Endothelial cell of umbilical vein (primary cell): ENCODE measurements at regions not wholly inside any gene's neighbourhood (a gene's known extent, or its start where the extent isn't known, plus 50 kb on each side); places are given as distances from the start of the nearest gene placed in this dataset.
A peak's percentile ranks its signal among the peaks of the same experiment; 100 is the strongest.

Experiments
- BruUV-seq: library from RNA; stranded (reverse); fragments of 400-500 nt; replicated peaks from 2 replicates; lab custom pipeline; 2021; lab: Mats Ljungman, UMichigan
- CTCF ChIA-PET: fragments of 300-600, 350-600 bp; sonication (Branson Sonifier 250); formaldehyde crosslinking; loops from one replicate; lab custom pipeline; 2021; ENCODE audit warnings: antibody characterized with exemption, inconsistent platforms; lab: Charles Lee
- POLR2A ChIA-PET: fragments of 300-600, 350-600 bp; sonication (Branson Sonifier 250); formaldehyde crosslinking; loops from one replicate; lab custom pipeline; 2021; ENCODE audit warnings: antibody characterized with exemption, inconsistent platforms; lab: Charles Lee
- DNase-seq: peaks from one replicate; pipeline ENCODE4 v3.0.0-alpha.2; 2011; ENCODE audit warnings: low read depth, low spot score
- FAIRE-seq: peaks from 2 replicates; lab custom pipeline; 2011; peaks lifted over from hg19 to GRCh38; lab: Jason Lieb, UNC
- H2AFZ ChIP-seq: 2 replicates; pipeline ENCODE4 v1.6.0; 2012; ENCODE audit warnings: low read depth, low read length, control low read depth, inconsistent platforms
- H3K27ac ChIP-seq: 2 replicates; pipeline ENCODE4 v1.5.1; 2011; ENCODE audit warnings: low read depth, mild to moderate bottlenecking, control low read depth, low read length, moderate library complexity; ENCODE audit not compliant: insufficient read depth
- H3K27me3 ChIP-seq, 2 experiments: 2 replicates each; pipeline versions ENCODE4 v1.6.0 to v1.6.1; 2011; ENCODE audit warnings: low read length in 2 of 2, mixed read lengths in 1 of 2; ENCODE audit not compliant: control insufficient read depth in 2 of 2, insufficient read depth in 2 of 2
- H3K36me3 ChIP-seq, 2 experiments: 2 replicates in 1 of 2; 3 replicates in 1 of 2; pipeline ENCODE4 v1.5.1; 2011; ENCODE audit warnings: low read length in 2 of 2, mild to moderate bottlenecking in 1 of 2, moderate library complexity in 1 of 2; ENCODE audit not compliant: control insufficient read depth in 2 of 2, insufficient read depth in 2 of 2; ENCODE audit errors: extremely low read depth in 1 of 2
- H3K4me1 ChIP-seq: 3 replicates; pipeline ENCODE4 v1.5.1; 2011; ENCODE audit warnings: mild to moderate bottlenecking, low read length; ENCODE audit not compliant: control insufficient read depth, insufficient read depth; ENCODE audit errors: extremely low read depth
- H3K4me2 ChIP-seq: 2 replicates; pipeline ENCODE4 v1.6.1; 2011; ENCODE audit warnings: low read length, control low read depth, mixed read lengths; ENCODE audit not compliant: insufficient read depth
- H3K4me3 ChIP-seq, 3 experiments: fragments of 200-600 bp in 1 of 3; sonication (generic), shearing (Covaris generic) in 1 of 3; replicated peaks in 1 of 3; 2 replicates each; pipeline ENCODE4 v1.5.1; 2011 to 2016; ENCODE audit warnings: control low read depth in 3 of 3, low read length in 3 of 3, mild to moderate bottlenecking in 2 of 3, inconsistent platforms in 1 of 3, low read depth in 1 of 3, moderate library complexity in 1 of 3; ENCODE audit not compliant: insufficient read depth in 1 of 3
- H3K79me2 ChIP-seq: 2 replicates; pipeline ENCODE4 v1.6.0; 2012; ENCODE audit warnings: low read length, inconsistent platforms; ENCODE audit not compliant: control insufficient read depth, insufficient read depth
- H3K9ac ChIP-seq: replicated peaks from 2 replicates; pipeline ENCODE3; 2011; ENCODE audit warnings: low read length, control low read depth; ENCODE audit not compliant: insufficient read depth; ENCODE audit errors: extremely low read depth
- H3K9me1 ChIP-seq: replicated peaks from 3 replicates; pipeline ENCODE4 v1.6.0; 2011; ENCODE audit warnings: mild to moderate bottlenecking, low read length; ENCODE audit not compliant: control insufficient read depth, insufficient read depth; ENCODE audit errors: extremely low read depth
- H3K9me3 ChIP-seq: replicated peaks from 2 replicates; pipeline ENCODE4 v1.5.1; 2012; ENCODE audit warnings: low read length, inconsistent platforms; ENCODE audit not compliant: control insufficient read depth, insufficient read depth
- H4K20me1 ChIP-seq: replicated peaks from 2 replicates; pipeline ENCODE3; 2011; ENCODE audit warnings: mild to moderate bottlenecking, low read length; ENCODE audit not compliant: control insufficient read depth, insufficient read depth; ENCODE audit errors: extremely low read depth
- EZH2 ChIP-seq: IDR thresholded peaks from 2 replicates; pipeline ENCODE4 v1.6.1; 2012; ENCODE audit warnings: borderline replicate concordance, low read depth, mild to moderate bottlenecking, moderate library complexity, low read length, inconsistent platforms; ENCODE audit not compliant: severe bottlenecking
- FOS ChIP-seq: IDR thresholded peaks from 2 replicates; pipeline ENCODE4 v1.6.1; 2011; ENCODE audit warnings: mild to moderate bottlenecking, low read length, moderate library complexity, borderline replicate concordance; ENCODE audit not compliant: insufficient read depth
- GATA2 ChIP-seq: IDR thresholded peaks from 2 replicates; pipeline ENCODE4 v1.7.0; 2011; ENCODE audit warnings: low read depth, mild to moderate bottlenecking, moderate library complexity, mixed read lengths, low read length; ENCODE audit not compliant: insufficient read length, insufficient read depth
- JUN ChIP-seq: IDR thresholded peaks from 2 replicates; pipeline ENCODE4 v1.6.1; 2011; ENCODE audit warnings: borderline replicate concordance, low read depth; ENCODE audit not compliant: insufficient read length, insufficient read depth
- MYC ChIP-seq: IDR thresholded peaks from one replicate; pipeline ENCODE4 v1.6.1; 2011; ENCODE audit warnings: mild to moderate bottlenecking, low read depth, low read length
- POLR2A ChIP-seq: IDR thresholded peaks from 2 replicates; pipeline ENCODE4 v1.6.1; 2012; ENCODE audit warnings: low read depth, mild to moderate bottlenecking, control low read depth, low read length
- POLR2AphosphoS5 ChIP-seq: IDR thresholded peaks from 2 replicates; pipeline ENCODE4 v1.6.1; 2012; ENCODE audit warnings: low read depth, mild to moderate bottlenecking, control low read depth, low read length, moderate library complexity; ENCODE audit not compliant: insufficient read depth
- dilution Hi-C: fragments of 300-500 bp; cut with MboI; formaldehyde crosslinking; loops from one replicate; pipeline ENCODE4 v1.15.0; 2019; ENCODE audit warnings: low sequenced_read_pairs; ENCODE audit not compliant: extremely low pct_ligation_motif_present
- intact Hi-C: fragments of 100-400 bp; cut with micrococcal nuclease; formaldehyde crosslinking; loops from one replicate; pipeline ENCODE4 v1.10.0; 2022
- TF ChIP-seq, protein P1 (sequence below): IDR thresholded peaks from 2 replicates; pipeline ENCODE4 v1.6.1; 2011; ENCODE audit not compliant: insufficient read depth, insufficient read length
- TF ChIP-seq, protein P2 (sequence below), 2 donors: IDR thresholded peaks; 1 replicate in 1 of 2; 2 replicates in 1 of 2; pipeline ENCODE4 v1.5.1; 2011; ENCODE audit warnings: low read length in 2 of 2, mild to moderate bottlenecking in 2 of 2, moderate library complexity in 2 of 2, control low read depth in 1 of 2, inconsistent platforms in 1 of 2, low read depth in 1 of 2; ENCODE audit not compliant: insufficient read depth in 1 of 2; ENCODE audit errors: extremely low read depth in 1 of 2

DNA sequence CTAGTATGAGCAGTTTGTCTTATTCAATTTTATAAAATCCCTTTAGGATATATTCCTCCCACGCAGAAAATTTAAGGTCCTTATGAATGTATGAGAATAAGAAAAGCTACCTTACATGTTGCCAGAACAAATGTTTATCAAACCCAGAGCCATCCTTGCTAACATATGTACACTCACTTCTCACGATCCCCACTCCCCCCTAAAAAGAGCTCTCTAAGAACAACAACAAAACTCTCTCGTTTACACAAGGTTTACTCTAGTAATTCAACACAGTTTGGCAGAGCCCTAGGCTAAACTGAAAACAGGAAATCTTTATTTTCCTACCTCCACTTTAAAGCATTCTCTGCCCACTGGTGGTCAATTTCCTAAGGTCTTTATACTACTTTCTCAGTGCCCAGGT lies 504.9 kb downstream of the ZEB2 start:
- TF ChIP-seq MYC (no peak), POLR2AphosphoS5 (no peak), GATA2 (no peak), EZH2 (no peak), POLR2A (no peak), JUN (no peak), FOS (no peak)
- TF ChIP-seq, protein P1, sequence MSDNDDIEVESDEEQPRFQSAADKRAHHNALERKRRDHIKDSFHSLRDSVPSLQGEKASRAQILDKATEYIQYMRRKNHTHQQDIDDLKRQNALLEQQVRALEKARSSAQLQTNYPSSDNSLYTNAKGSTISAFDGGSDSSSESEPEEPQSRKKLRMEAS = no peak
- TF ChIP-seq, protein P2, sequence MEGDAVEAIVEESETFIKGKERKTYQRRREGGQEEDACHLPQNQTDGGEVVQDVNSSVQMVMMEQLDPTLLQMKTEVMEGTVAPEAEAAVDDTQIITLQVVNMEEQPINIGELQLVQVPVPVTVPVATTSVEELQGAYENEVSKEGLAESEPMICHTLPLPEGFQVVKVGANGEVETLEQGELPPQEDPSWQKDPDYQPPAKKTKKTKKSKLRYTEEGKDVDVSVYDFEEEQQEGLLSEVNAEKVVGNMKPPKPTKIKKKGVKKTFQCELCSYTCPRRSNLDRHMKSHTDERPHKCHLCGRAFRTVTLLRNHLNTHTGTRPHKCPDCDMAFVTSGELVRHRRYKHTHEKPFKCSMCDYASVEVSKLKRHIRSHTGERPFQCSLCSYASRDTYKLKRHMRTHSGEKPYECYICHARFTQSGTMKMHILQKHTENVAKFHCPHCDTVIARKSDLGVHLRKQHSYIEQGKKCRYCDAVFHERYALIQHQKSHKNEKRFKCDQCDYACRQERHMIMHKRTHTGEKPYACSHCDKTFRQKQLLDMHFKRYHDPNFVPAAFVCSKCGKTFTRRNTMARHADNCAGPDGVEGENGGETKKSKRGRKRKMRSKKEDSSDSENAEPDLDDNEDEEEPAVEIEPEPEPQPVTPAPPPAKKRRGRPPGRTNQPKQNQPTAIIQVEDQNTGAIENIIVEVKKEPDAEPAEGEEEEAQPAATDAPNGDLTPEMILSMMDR (IDR thresholded peaks at IDR 0.05; ENCODE audit: extremely low read depth in 1 of 2, insufficient read depth in 1 of 2, low read depth in 1 of 2, low read length in 2 of 2) = no peak
- Histone ChIP-seq H3K4me2 (no peak overlapping the region), H3K9me3 (no peaks in the 10 kb centered on the region), H3K36me3 (no peaks in the 10 kb centered on the region), H3K79me2 (no peaks in the 10 kb centered on the region), H3K4me3 (no peak overlapping the region), H3K9me1 (no peaks in the 10 kb centered on the region), H3K4me1 (no peaks in the 10 kb centered on the region), H3K27me3 (no peaks in the 10 kb centered on the region), H3K9ac (no peak overlapping the region), H4K20me1 (no peaks in the 10 kb centered on the region), H3K27ac (no peak overlapping the region), H2AFZ (no peak overlapping the region)
- intact Hi-C loops (no loop called here), dilution Hi-C loops (no loop called here)
- CTCF ChIA-PET = interaction anchor here (1.6 kb wide), 1 partner anchor 11 kb away, joined by 3 read pairs; no protein-coding TSS in a partner anchor
- DNase-seq (peak; percentile 40), FAIRE-seq (no peak)
- no TSS peak for BruUV-seq
- POLR2A ChIA-PET = no interaction called here
